Vagina (tissue), 2 donors: ENCODE measurements at regions not wholly inside any gene's neighbourhood (a gene's known extent, or its start where the extent isn't known, plus 50 kb on each side); places are given as distances from the start of the nearest gene placed in this dataset.

Source experiments
- DNase-seq, 2 donors: peaks; one replicate each; pipeline ENCODE4 v3.0.0-alpha.2; 2017; ENCODE audit errors: extremely low spot score in 2 of 2
- H3K27ac ChIP-seq: fragments of 200-600 bp; sonication (generic); one replicate; pipeline ENCODE4 v1.5.1; 2019
- H3K27me3 ChIP-seq: fragments of 200-600 bp; sonication (generic); one replicate; pipeline ENCODE4 v1.5.1; 2019
- H3K36me3 ChIP-seq, 2 donors: fragments of 200-600 bp; sonication (generic); one replicate each; pipeline ENCODE4 v1.5.1; 2017 to 2019
- H3K4me1 ChIP-seq: fragments of 200-600 bp; sonication (generic); one replicate; pipeline ENCODE4 v1.5.1; 2019
- H3K4me3 ChIP-seq, 2 donors: fragments of 200-600 bp; sonication (generic); 1 replicate in 1 of 2; 2 replicates in 1 of 2; pipeline ENCODE4 v1.5.1; 2016 to 2019
- H3K9me3 ChIP-seq: fragments of 200-600 bp; sonication (generic); one replicate; pipeline ENCODE4 v1.5.1; 2019
- POLR2A ChIP-seq, 2 donors: fragments of 450-650 bp; IDR thresholded peaks; one replicate each; pipeline ENCODE4 v1.6.1; 2017; ENCODE audit warnings: antibody characterized with exemption in 2 of 2, mild to moderate bottlenecking in 2 of 2, moderate library complexity in 2 of 2
- POLR2AphosphoS5 ChIP-seq, 2 donors: sonication (generic); formaldehyde crosslinking; IDR thresholded peaks; one replicate each; pipeline ENCODE4 v1.9.0; 2017; ENCODE audit warnings: antibody characterized with exemption in 2 of 2, mild to moderate bottlenecking in 2 of 2, low read depth in 1 of 2; ENCODE audit not compliant: insufficient read depth in 1 of 2
- intact Hi-C: fragments of 100-400 bp; cut with DNase I; formaldehyde crosslinking; loops from one replicate; pipeline ENCODE4 v1.15.1; 2023
- TF ChIP-seq, protein P1 (sequence below), 3 experiments: fragments of 450-650 bp in 2 of 3; fragments of 200-600 bp in 1 of 3; sonication (generic) in 1 of 3; IDR thresholded peaks; one replicate each; pipeline ENCODE4 v1.5.1; 2017 to 2019; ENCODE audit warnings: antibody characterized with exemption in 3 of 3, mild to moderate bottlenecking in 2 of 3, moderate library complexity in 2 of 3

DNA sequence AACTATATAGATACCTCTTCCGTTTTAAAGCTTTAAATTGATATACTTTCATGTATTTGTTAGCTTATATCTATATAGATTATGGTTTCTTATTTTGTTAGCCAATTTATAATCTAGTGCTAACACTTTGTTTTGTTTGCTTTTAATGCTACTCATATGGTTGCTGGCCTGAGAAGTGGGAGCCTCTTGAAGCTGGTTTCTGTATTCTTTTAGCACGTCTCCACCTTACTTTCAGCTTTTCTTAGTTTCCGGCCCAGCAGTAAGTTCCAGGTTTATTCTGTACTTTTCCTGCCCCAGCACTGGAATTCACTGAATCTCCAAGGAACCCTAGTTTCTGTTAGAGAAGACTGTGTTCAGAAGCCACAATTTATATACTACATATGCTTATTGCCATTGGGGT is 458.9 kb downstream of the PRR16 start:
- Histone ChIP-seq H3K4me3 (no peak overlapping the region), H3K36me3 (no peaks in the 10 kb centered on the region), H3K4me1 (no peaks in the 10 kb centered on the region), H3K9me3 (no peaks in the 10 kb centered on the region), H3K27me3 (no peaks in the 10 kb centered on the region), H3K27ac (no peak overlapping the region)
- no peak for DNase-seq
- no peak for TF ChIP-seq POLR2A (IDR thresholded peaks at IDR 0.05)
- TF ChIP-seq, protein P1, sequence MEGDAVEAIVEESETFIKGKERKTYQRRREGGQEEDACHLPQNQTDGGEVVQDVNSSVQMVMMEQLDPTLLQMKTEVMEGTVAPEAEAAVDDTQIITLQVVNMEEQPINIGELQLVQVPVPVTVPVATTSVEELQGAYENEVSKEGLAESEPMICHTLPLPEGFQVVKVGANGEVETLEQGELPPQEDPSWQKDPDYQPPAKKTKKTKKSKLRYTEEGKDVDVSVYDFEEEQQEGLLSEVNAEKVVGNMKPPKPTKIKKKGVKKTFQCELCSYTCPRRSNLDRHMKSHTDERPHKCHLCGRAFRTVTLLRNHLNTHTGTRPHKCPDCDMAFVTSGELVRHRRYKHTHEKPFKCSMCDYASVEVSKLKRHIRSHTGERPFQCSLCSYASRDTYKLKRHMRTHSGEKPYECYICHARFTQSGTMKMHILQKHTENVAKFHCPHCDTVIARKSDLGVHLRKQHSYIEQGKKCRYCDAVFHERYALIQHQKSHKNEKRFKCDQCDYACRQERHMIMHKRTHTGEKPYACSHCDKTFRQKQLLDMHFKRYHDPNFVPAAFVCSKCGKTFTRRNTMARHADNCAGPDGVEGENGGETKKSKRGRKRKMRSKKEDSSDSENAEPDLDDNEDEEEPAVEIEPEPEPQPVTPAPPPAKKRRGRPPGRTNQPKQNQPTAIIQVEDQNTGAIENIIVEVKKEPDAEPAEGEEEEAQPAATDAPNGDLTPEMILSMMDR (IDR thresholded peaks at IDR 0.05): no peak
- no peak for TF ChIP-seq POLR2AphosphoS5 (IDR thresholded peaks at IDR 0.05; ENCODE audit: insufficient read depth in 1 of 2, low read depth in 1 of 2)
- intact Hi-C loops: loop anchor here (5.0 kb wide), 1 partner anchor 96 kb away; no protein-coding TSS in a partner anchor

DNA sequence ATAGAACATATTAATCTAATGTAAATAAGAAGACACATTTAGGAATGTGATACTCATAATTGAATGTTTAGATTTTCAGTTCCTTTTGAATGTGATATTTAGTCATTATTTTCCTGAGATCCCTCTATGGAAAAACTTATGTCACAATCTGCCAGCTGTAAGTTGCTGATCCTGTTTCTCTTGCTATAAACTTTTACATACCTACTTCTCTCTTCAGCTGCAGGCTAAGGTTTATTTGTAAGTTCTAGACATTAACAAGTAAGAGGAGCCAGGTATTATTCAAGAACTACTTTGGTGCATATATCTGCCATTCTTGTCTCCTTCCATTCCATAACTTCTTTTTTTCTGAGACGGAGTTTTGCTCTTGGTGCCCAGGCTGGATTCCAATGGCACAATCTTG is 462.4 kb downstream of the PRR16 start:
- H3K27me3 ChIP-seq: no peaks in the 10 kb centered on the region
- TF ChIP-seq POLR2A (IDR thresholded peaks at IDR 0.05): no peak
- TF ChIP-seq, protein P1 (IDR thresholded peaks at IDR 0.05): no peak
- no peak for TF ChIP-seq POLR2AphosphoS5 (IDR thresholded peaks at IDR 0.05; ENCODE audit: insufficient read depth in 1 of 2, low read depth in 1 of 2)
- no peaks in the 10 kb centered on the region for H3K36me3 ChIP-seq
- DNase-seq: no peak
- intact Hi-C loops: no loop called here
- H3K27ac ChIP-seq: no peak overlapping the region
- no peaks in the 10 kb centered on the region for H3K9me3 ChIP-seq
- H3K4me3 ChIP-seq: no peak overlapping the region
- H3K4me1 ChIP-seq: no peaks in the 10 kb centered on the region

DNA sequence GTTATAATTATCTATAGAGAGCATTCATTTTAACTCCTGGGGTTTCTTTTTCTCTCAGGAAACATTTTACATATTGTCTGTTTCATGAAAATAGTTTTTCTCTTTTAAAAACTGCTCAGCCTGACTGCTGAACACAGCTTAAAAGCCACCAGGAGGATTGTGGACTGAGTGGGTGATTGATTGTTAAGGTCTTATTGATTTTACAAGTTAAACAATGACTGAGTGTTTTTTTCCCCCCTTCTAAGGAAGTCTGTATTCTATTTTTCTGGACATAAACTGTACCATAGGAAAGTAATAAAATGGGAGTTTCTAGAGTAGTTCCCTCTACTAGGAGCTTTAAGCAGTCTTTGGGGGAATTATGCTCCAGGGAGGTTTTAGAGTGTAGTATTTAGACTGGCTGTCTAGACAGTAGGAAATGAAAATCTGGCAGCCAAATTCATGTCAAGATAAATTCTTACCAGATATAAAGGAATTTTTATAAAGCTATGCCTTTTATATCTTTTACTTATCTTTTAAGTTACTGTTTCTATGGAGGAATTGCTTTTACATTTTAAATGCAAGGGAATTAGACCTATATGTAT is 463.9 kb downstream of the PRR16 start:
- no peak overlapping the region for H3K4me3 ChIP-seq
- intact Hi-C loops: no loop called here
- no peaks in the 10 kb centered on the region for H3K4me1 ChIP-seq
- no peaks in the 10 kb centered on the region for H3K9me3 ChIP-seq
- no peaks in the 10 kb centered on the region for H3K36me3 ChIP-seq
- TF ChIP-seq, protein P1 (IDR thresholded peaks at IDR 0.05): no peak
- TF ChIP-seq POLR2A (IDR thresholded peaks at IDR 0.05): no peak
- TF ChIP-seq POLR2AphosphoS5 (IDR thresholded peaks at IDR 0.05; ENCODE audit: insufficient read depth in 1 of 2, low read depth in 1 of 2): no peak
- no peaks in the 10 kb centered on the region for H3K27me3 ChIP-seq
- H3K27ac ChIP-seq: no peak overlapping the region
- DNase-seq: no peak

DNA sequence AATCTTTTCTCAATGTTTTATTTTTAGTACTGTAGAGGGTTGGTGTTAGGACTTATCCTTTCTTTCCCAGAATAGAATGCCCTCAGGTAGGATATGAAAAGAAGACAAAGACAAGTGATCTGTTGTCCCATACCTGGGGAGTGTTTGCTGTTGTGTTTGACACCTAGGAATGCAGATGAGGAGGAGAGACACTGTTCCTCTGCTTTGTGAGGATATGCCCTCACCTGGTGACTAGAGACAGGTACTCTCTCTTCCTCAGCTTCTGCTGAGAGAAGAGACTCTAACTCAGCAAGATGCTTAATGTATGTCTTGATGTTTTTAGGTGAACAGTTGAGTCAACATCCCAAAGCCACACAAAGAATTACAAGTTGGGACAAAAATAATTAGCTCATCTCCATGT is 468.4 kb downstream of the PRR16 start:
- no peaks in the 10 kb centered on the region for H3K27me3 ChIP-seq
- no peaks in the 10 kb centered on the region for H3K9me3 ChIP-seq
- H3K27ac ChIP-seq: no peak overlapping the region
- no peaks in the 10 kb centered on the region for H3K36me3 ChIP-seq
- no peak overlapping the region for H3K4me3 ChIP-seq
- DNase-seq: no peak
- TF ChIP-seq POLR2AphosphoS5 (IDR thresholded peaks at IDR 0.05; ENCODE audit: insufficient read depth in 1 of 2, low read depth in 1 of 2): no peak
- no peak for TF ChIP-seq POLR2A (IDR thresholded peaks at IDR 0.05)
- TF ChIP-seq, protein P1 (IDR thresholded peaks at IDR 0.05): no peak
- H3K4me1 ChIP-seq: no peaks in the 10 kb centered on the region
- intact Hi-C loops: no loop called here

DNA sequence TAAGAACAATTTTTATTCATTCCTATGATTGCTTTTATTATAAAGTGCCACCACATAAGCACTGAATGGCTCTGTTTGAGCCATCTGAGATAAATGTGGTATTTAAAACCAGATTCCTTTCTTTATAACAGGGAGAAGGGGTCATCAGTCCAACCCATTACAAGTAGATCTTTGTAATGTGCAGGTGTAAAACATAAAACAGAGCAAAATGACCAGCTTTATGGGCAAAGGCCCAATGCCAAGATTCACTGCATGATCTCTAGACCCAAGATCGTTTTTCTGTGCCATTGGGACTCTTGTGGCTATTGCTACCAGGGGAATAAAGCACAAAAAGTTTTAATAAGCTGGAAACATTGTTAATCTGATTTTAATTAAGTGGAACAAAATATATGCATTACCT is 469.9 kb downstream of the PRR16 start:
- TF ChIP-seq POLR2AphosphoS5 (IDR thresholded peaks at IDR 0.05; ENCODE audit: insufficient read depth in 1 of 2, low read depth in 1 of 2) (no peak), POLR2A (IDR thresholded peaks at IDR 0.05) (no peak)
- TF ChIP-seq, protein P1 (IDR thresholded peaks at IDR 0.05): no peak
- Histone ChIP-seq H3K9me3 (no peaks in the 10 kb centered on the region), H3K36me3 (no peaks in the 10 kb centered on the region), H3K27ac (no peak overlapping the region), H3K27me3 (no peaks in the 10 kb centered on the region), H3K4me1 (no peaks in the 10 kb centered on the region), H3K4me3 (no peak overlapping the region)
- DNase-seq: no peak
- intact Hi-C loops: no loop called here
